SK-N-SH (cell line): ENCODE measurements at regions not wholly inside any gene's neighbourhood (a gene's known extent, or its start where the extent isn't known, plus 50 kb on each side); places are given as distances from the start of the nearest gene placed in this dataset.
A peak's percentile ranks its signal among the peaks of the same experiment; 100 is the strongest.

Source experiments
- CTCF ChIA-PET: fragments of 300-600, 350-600 bp; formaldehyde crosslinking; extraction: SDS; loops from one replicate; lab custom pipeline; 2021; lab: Yijun Ruan, JAX
- POLR2A ChIA-PET: fragments of 350-600 bp; sonication (Branson Sonifier 250); formaldehyde crosslinking; extraction: SDS; loops from one replicate; lab custom pipeline; 2020; ENCODE audit warnings: antibody characterized with exemption, inconsistent platforms; lab: Yijun Ruan, JAX
- DNase-seq: peaks from one replicate; pipeline ENCODE4 v3.0.0; 2012
- H2AFZ ChIP-seq: fragments of 200-600 bp; sonication (generic); 2 replicates; pipeline ENCODE4 v1.8.1; 2016; ENCODE audit warnings: antibody characterized with exemption, mild to moderate bottlenecking, low read depth
- H3F3A ChIP-seq: fragments of 200-600 bp; sonication (generic); replicated peaks from 2 replicates; pipeline ENCODE3; 2016; ENCODE audit warnings: antibody characterized with exemption, mild to moderate bottlenecking; ENCODE audit not compliant: insufficient read depth
- H3K27ac ChIP-seq, 2 experiments: fragments of 200-500 bp in 1 of 2; fragments of 200-600 bp in 1 of 2; sonication (Bioruptor generic) in 1 of 2; sonication (generic), shearing (Covaris generic) in 1 of 2; 2 replicates each; pipeline versions ENCODE4 v1.5.1 to v1.6.1; 2014 to 2016; ENCODE audit warnings: low read depth in 2 of 2, inconsistent platforms in 1 of 2, low read length in 1 of 2, mild to moderate bottlenecking in 1 of 2, mixed read lengths in 1 of 2
- H3K27me3 ChIP-seq: fragments of 200-600 bp; sonication (generic), shearing (Covaris generic); 2 replicates; pipeline ENCODE4 v1.6.1; 2016; ENCODE audit warnings: mixed run types; ENCODE audit not compliant: insufficient read depth
- H3K36me3 ChIP-seq, 2 experiments: fragments of 200-500 bp in 1 of 2; fragments of 200-600 bp in 1 of 2; sonication (Bioruptor generic) in 1 of 2; sonication (generic) in 1 of 2; replicated peaks in 1 of 2; 2 replicates each; pipeline versions ENCODE3 to v1.5.1; 2014 to 2016; ENCODE audit warnings: low read length in 1 of 2, mild to moderate bottlenecking in 1 of 2; ENCODE audit not compliant: insufficient read depth in 2 of 2, control insufficient read depth in 1 of 2
- H3K4me1 ChIP-seq, 2 experiments: fragments of 200-500 bp in 1 of 2; fragments of 200-600 bp in 1 of 2; sonication (Bioruptor generic) in 1 of 2; sonication (generic), shearing (Covaris generic) in 1 of 2; 2 replicates each; pipeline versions ENCODE4 v1.5.1 to v1.6.1; 2014 to 2016; ENCODE audit warnings: low read depth in 1 of 2, low read length in 1 of 2, mixed run types in 1 of 2; ENCODE audit not compliant: insufficient read depth in 2 of 2, control insufficient read depth in 1 of 2
- H3K4me2 ChIP-seq: fragments of 200-600 bp; sonication (generic), shearing (Covaris generic); 2 replicates; pipeline ENCODE4 v1.6.1; 2017; ENCODE audit warnings: mixed run types
- H3K4me3 ChIP-seq, 2 experiments: fragments of 200-500 bp in 1 of 2; fragments of 200-600 bp in 1 of 2; sonication (Bioruptor generic) in 1 of 2; sonication (generic), shearing (Covaris generic) in 1 of 2; 2 replicates each; pipeline versions ENCODE4 v1.5.1 to v1.8.1; 2014 to 2016; ENCODE audit warnings: low read depth in 2 of 2, inconsistent platforms in 1 of 2, low read length in 1 of 2, mild to moderate bottlenecking in 1 of 2, mixed read lengths in 1 of 2, moderate library complexity in 1 of 2
- H3K79me2 ChIP-seq: fragments of 200-600 bp; sonication (generic); 2 replicates; pipeline ENCODE4 v1.8.1; 2017; ENCODE audit warnings: mild to moderate bottlenecking; ENCODE audit not compliant: insufficient read depth
- H3K9ac ChIP-seq: fragments of 200-600 bp; sonication (generic); 2 replicates; pipeline ENCODE4 v1.6.1; 2017; ENCODE audit warnings: mixed run types
- H3K9me2 ChIP-seq: fragments of 200-600 bp; sonication (generic); 2 replicates; pipeline ENCODE4 v1.6.1; 2017; ENCODE audit warnings: mixed run types
- H3K9me3 ChIP-seq: fragments of 200-600 bp; sonication (generic); 2 replicates; pipeline ENCODE4 v1.6.1; 2017; ENCODE audit warnings: mixed run types, mild to moderate bottlenecking, moderate library complexity
- H4K20me1 ChIP-seq: fragments of 200-600 bp; sonication (generic); 2 replicates; pipeline ENCODE4 v1.6.1; 2017; ENCODE audit warnings: mild to moderate bottlenecking, mixed run types; ENCODE audit not compliant: insufficient read depth
- CHD2 ChIP-seq: fragments of 150-350 bp; IDR thresholded peaks from 2 replicates; pipeline ENCODE4 v1.6.1; 2018; ENCODE audit warnings: low read length; ENCODE audit not compliant: partially characterized antibody
- EP300 ChIP-seq, 2 experiments: IDR thresholded peaks; 2 replicates each; pipeline versions ENCODE4 v1.4.0 to v1.6.1; 2012; ENCODE audit warnings: borderline replicate concordance in 1 of 2, low read depth in 1 of 2, low read length in 1 of 2
- FOXJ3 ChIP-seq: sonication (generic); formaldehyde crosslinking; IDR thresholded peaks from 2 replicates; pipeline ENCODE4 v1.5.1; 2020; ENCODE audit warnings: mild to moderate bottlenecking, missing genetic modification reagents
- GATA2 ChIP-seq: sonication (generic); formaldehyde crosslinking; IDR thresholded peaks from 2 replicates; pipeline ENCODE4 v1.5.0; 2020; ENCODE audit warnings: mild to moderate bottlenecking, missing genetic modification reagents
- JUND ChIP-seq: IDR thresholded peaks from 2 replicates; pipeline ENCODE4 v1.4.0; 2012
- MAX ChIP-seq: IDR thresholded peaks from 2 replicates; pipeline ENCODE4 v1.4.0; 2012; ENCODE audit warnings: low read depth
- NFIC ChIP-seq: IDR thresholded peaks from 2 replicates; pipeline ENCODE4 v1.4.0; 2012; ENCODE audit warnings: borderline replicate concordance
- PBX3 ChIP-seq: IDR thresholded peaks from 2 replicates; pipeline ENCODE4; 2012
- POLR2AphosphoS5 ChIP-seq: IDR thresholded peaks from 2 replicates; pipeline ENCODE4 v1.6.1; 2012; ENCODE audit warnings: low read depth, low read length
- RCOR1 ChIP-seq: fragments of 150-350 bp; IDR thresholded peaks from 2 replicates; pipeline ENCODE4 v1.6.1; 2017; ENCODE audit warnings: antibody characterized with exemption, low read length
- SIN3A ChIP-seq: IDR thresholded peaks from 2 replicates; pipeline ENCODE4 v1.6.1; 2012; ENCODE audit warnings: low read depth, mild to moderate bottlenecking, low read length, moderate library complexity, borderline replicate concordance
- SMC3 ChIP-seq: IDR thresholded peaks from 2 replicates; pipeline ENCODE4 v1.6.1; 2012; ENCODE audit warnings: low read depth, low read length, improper control_type of control experiment
- TCF12 ChIP-seq: IDR thresholded peaks from 2 replicates; pipeline ENCODE4 v1.4.0; 2012
- TEAD4 ChIP-seq: IDR thresholded peaks from 2 replicates; pipeline ENCODE4 v1.4.0; 2012; ENCODE audit warnings: mild to moderate bottlenecking, borderline replicate concordance; ENCODE audit not compliant: insufficient read depth
- YY1 ChIP-seq: IDR thresholded peaks from 2 replicates; pipeline ENCODE4 v1.4.0; 2012; ENCODE audit warnings: low read depth, mild to moderate bottlenecking
- ZBTB33 ChIP-seq: IDR thresholded peaks from 2 replicates; pipeline ENCODE4 v1.4.0; 2012; ENCODE audit warnings: low read depth, borderline replicate concordance
- WGBS: methylation state at CpG from one replicate; pipeline ENCODE4 v1.1.6; 2017; ENCODE audit warnings: low lambda C conversion rate; 5-methylcytosine and 5-hydroxymethylcytosine counted together
- TF ChIP-seq, protein P1 (sequence below): IDR thresholded peaks from 2 replicates; pipeline ENCODE4 v1.6.1; 2012; ENCODE audit warnings: mild to moderate bottlenecking, low read depth, low read length, moderate library complexity
- TF ChIP-seq, protein P2 (sequence below): fragments of 150-350 bp; IDR thresholded peaks from 2 replicates; pipeline ENCODE4 v1.6.1; 2017; ENCODE audit warnings: antibody characterized with exemption, low read length, low read depth, borderline replicate concordance

DNA sequence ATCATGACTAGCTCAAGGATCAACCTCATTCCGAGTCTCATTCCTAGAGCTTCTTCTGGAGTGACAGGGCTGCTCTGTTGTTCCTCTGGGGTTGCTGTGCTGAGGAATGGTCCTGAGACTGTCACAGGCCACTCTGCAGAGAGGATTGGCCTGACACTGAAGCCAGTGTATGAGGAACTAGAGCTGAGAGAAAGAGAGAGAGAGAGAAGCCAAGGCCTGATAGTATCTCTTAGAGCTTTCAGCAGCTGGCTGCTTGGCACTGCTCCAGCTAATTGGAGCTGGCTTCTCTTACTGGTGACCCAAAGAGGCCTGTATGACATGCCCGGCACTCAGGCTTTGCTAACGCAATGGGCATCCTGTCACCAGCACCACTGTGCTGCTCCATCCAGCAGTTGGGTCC lies 73.4 kb upstream of the FLT1 start:
- no peaks in the 10 kb centered on the region for H3K79me2 ChIP-seq
- H3K4me1 ChIP-seq = peaks cover 0 to 7% of the 10 kb centered on the region in 2 experiments; a peak in 1 of 4 replicates
- no peak for TF ChIP-seq TEAD4
- TF ChIP-seq CHD2 = no peak
- TF ChIP-seq EP300 (IDR thresholded peaks at IDR 0.05; ENCODE audit: borderline replicate concordance in 1 of 2, low read depth in 1 of 2, low read length in 1 of 2) = 0 out of 4 replicates have a peak, but pooled peaks of 1 of the 2 experiments have one; percentile 18
- no peak for TF ChIP-seq YY1
- TF ChIP-seq PBX3 = 0 out of 2 replicates have a peak, but pooled peaks have one; percentile 18
- TF ChIP-seq ZBTB33 = no peak
- no peak for TF ChIP-seq SMC3
- TF ChIP-seq GATA2 = peak; percentile 72
- TF ChIP-seq SIN3A = no peak
- peak; percentile 66; the same call in 1 of the 2 replicates for TF ChIP-seq NFIC
- TF ChIP-seq, protein P1, sequence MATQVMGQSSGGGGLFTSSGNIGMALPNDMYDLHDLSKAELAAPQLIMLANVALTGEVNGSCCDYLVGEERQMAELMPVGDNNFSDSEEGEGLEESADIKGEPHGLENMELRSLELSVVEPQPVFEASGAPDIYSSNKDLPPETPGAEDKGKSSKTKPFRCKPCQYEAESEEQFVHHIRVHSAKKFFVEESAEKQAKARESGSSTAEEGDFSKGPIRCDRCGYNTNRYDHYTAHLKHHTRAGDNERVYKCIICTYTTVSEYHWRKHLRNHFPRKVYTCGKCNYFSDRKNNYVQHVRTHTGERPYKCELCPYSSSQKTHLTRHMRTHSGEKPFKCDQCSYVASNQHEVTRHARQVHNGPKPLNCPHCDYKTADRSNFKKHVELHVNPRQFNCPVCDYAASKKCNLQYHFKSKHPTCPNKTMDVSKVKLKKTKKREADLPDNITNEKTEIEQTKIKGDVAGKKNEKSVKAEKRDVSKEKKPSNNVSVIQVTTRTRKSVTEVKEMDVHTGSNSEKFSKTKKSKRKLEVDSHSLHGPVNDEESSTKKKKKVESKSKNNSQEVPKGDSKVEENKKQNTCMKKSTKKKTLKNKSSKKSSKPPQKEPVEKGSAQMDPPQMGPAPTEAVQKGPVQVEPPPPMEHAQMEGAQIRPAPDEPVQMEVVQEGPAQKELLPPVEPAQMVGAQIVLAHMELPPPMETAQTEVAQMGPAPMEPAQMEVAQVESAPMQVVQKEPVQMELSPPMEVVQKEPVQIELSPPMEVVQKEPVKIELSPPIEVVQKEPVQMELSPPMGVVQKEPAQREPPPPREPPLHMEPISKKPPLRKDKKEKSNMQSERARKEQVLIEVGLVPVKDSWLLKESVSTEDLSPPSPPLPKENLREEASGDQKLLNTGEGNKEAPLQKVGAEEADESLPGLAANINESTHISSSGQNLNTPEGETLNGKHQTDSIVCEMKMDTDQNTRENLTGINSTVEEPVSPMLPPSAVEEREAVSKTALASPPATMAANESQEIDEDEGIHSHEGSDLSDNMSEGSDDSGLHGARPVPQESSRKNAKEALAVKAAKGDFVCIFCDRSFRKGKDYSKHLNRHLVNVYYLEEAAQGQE = no peak
- no peak for TF ChIP-seq FOXJ3
- TF ChIP-seq, protein P2, sequence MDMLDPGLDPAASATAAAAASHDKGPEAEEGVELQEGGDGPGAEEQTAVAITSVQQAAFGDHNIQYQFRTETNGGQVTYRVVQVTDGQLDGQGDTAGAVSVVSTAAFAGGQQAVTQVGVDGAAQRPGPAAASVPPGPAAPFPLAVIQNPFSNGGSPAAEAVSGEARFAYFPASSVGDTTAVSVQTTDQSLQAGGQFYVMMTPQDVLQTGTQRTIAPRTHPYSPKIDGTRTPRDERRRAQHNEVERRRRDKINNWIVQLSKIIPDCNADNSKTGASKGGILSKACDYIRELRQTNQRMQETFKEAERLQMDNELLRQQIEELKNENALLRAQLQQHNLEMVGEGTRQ = no peak
- TF ChIP-seq MAX = no peak
- TF ChIP-seq JUND = no peak
- no peak for TF ChIP-seq POLR2AphosphoS5
- peak; percentile 43; the same call in 1 of the 2 replicates for TF ChIP-seq TCF12
- TF ChIP-seq RCOR1 = no peak
- DNase-seq = peak; percentile 46
- no peak overlapping the region for H3K9ac ChIP-seq
- no peak overlapping the region for H2AFZ ChIP-seq
- WGBS = 56% methylated on average over 1 of the region's 3 CpGs
- no peaks in the 10 kb centered on the region for H3K9me2 ChIP-seq
- no peak overlapping the region for H3K27ac ChIP-seq
- H3K4me3 ChIP-seq = no peak overlapping the region
- no peak overlapping the region for H3K4me2 ChIP-seq
- ChIA-PET CTCF (no interaction called here), POLR2A (no interaction called here)
- no peaks in the 10 kb centered on the region for H3K9me3 ChIP-seq
- no peaks in the 10 kb centered on the region for H4K20me1 ChIP-seq
- no peaks in the 10 kb centered on the region for H3K27me3 ChIP-seq
- H3K36me3 ChIP-seq = no peaks in the 10 kb centered on the region
- H3F3A ChIP-seq = no peaks in the 10 kb centered on the region
